H9 (cell line): ENCODE measurements at regions not wholly inside any gene's neighbourhood (a gene's known extent, or its start where the extent isn't known, plus 50 kb on each side); places are given as distances from the start of the nearest gene placed in this dataset.
A peak's percentile ranks its signal among the peaks of the same experiment; 100 is the strongest.

Source experiments
- DNase-seq: peaks from one replicate; pipeline ENCODE4 v3.0.0-alpha.2; 2017
- H2AFZ ChIP-seq: one replicate; pipeline ENCODE4 v1.6.1; 2013; ENCODE audit warnings: mild to moderate bottlenecking, low read length, control low read depth, moderate library complexity
- H2AK5ac ChIP-seq: 2 replicates; pipeline ENCODE4 v1.6.1; 2013; ENCODE audit warnings: low read length, control low read depth, mixed read lengths; ENCODE audit not compliant: insufficient read length
- H2BK120ac ChIP-seq: one replicate; pipeline ENCODE4 v1.6.1; 2013; ENCODE audit warnings: low read depth, mild to moderate bottlenecking, low read length, control low read depth, inconsistent platforms; ENCODE audit not compliant: poor library complexity, severe bottlenecking
- H2BK12ac ChIP-seq: 2 replicates; pipeline ENCODE4 v1.6.1; 2013; ENCODE audit warnings: low read length, control low read depth, mixed read lengths, low read depth; ENCODE audit not compliant: insufficient read length
- H2BK15ac ChIP-seq: 2 replicates; pipeline ENCODE4 v1.6.1; 2013; ENCODE audit warnings: low read depth, low read length, control low read depth
- H2BK20ac ChIP-seq: one replicate; pipeline ENCODE4 v1.6.1; 2013; ENCODE audit warnings: low read depth, mild to moderate bottlenecking, low read length, control low read depth, inconsistent platforms; ENCODE audit not compliant: poor library complexity, severe bottlenecking
- H2BK5ac ChIP-seq: 2 replicates; pipeline ENCODE4 v1.6.1; 2013; ENCODE audit warnings: low read length, control low read depth, mixed read lengths; ENCODE audit not compliant: insufficient read length
- H3K14ac ChIP-seq: 2 replicates; pipeline ENCODE4 v1.6.1; 2013; ENCODE audit warnings: low read length, control low read depth; ENCODE audit not compliant: insufficient read depth
- H3K18ac ChIP-seq: 2 replicates; pipeline ENCODE4 v1.6.1; 2013; ENCODE audit warnings: low read depth, mild to moderate bottlenecking, mixed read lengths, low read length, control low read depth; ENCODE audit not compliant: insufficient read length
- H3K23ac ChIP-seq: 2 replicates; pipeline ENCODE4 v1.6.1; 2013; ENCODE audit warnings: low read length, control low read depth, mixed read lengths, low read depth; ENCODE audit not compliant: insufficient read length
- H3K23me2 ChIP-seq: 2 replicates; pipeline ENCODE4 v1.6.1; 2013; ENCODE audit warnings: low read depth, mild to moderate bottlenecking, mixed read lengths, low read length, control low read depth; ENCODE audit not compliant: insufficient read length, poor library complexity, severe bottlenecking
- H3K27ac ChIP-seq: 2 replicates; pipeline ENCODE4 v1.5.1; 2013; ENCODE audit warnings: low read length, control low read depth, mixed read lengths, low read depth; ENCODE audit not compliant: insufficient read length
- H3K27me3 ChIP-seq: 2 replicates; pipeline ENCODE4 v1.6.1; 2013; ENCODE audit warnings: low read length, control low read depth, inconsistent platforms; ENCODE audit not compliant: insufficient read depth
- H3K4ac ChIP-seq: 2 replicates; pipeline ENCODE4 v1.6.1; 2013; ENCODE audit warnings: low read depth, mild to moderate bottlenecking, control low read depth, inconsistent platforms, low read length, moderate library complexity
- H3K4me1 ChIP-seq: 2 replicates; pipeline ENCODE4 v1.6.1; 2013; ENCODE audit warnings: low read length, control low read depth, inconsistent platforms; ENCODE audit not compliant: insufficient read depth
- H3K4me2 ChIP-seq: 2 replicates; pipeline ENCODE4 v1.6.1; 2013; ENCODE audit warnings: low read length, control low read depth, mixed read lengths; ENCODE audit not compliant: insufficient read length, insufficient read depth
- H3K56ac ChIP-seq: 2 replicates; pipeline ENCODE4 v1.6.1; 2013; ENCODE audit warnings: low read depth, mild to moderate bottlenecking, mixed read lengths, low read length, control low read depth; ENCODE audit not compliant: insufficient read length
- H3K79me1 ChIP-seq: 2 replicates; pipeline ENCODE4 v1.6.1; 2013; ENCODE audit warnings: low read depth, mild to moderate bottlenecking, moderate library complexity, low read length, control low read depth, inconsistent platforms; ENCODE audit not compliant: insufficient read depth, poor library complexity, severe bottlenecking
- H3K79me2 ChIP-seq: 2 replicates; pipeline ENCODE4 v1.6.1; 2013; ENCODE audit warnings: low read length, control low read depth, inconsistent platforms; ENCODE audit not compliant: insufficient read depth
- H3K9ac ChIP-seq: 2 replicates; pipeline ENCODE4 v1.6.1; 2013; ENCODE audit warnings: low read length, control low read depth, mixed read lengths; ENCODE audit not compliant: insufficient read length; ENCODE audit errors: extremely low read depth
- H3K9me3 ChIP-seq: one replicate; pipeline ENCODE4 v1.6.1; 2013; ENCODE audit warnings: low read depth, low read length, inconsistent platforms; ENCODE audit not compliant: control insufficient read depth
- H3T11ph ChIP-seq: one replicate; pipeline ENCODE4 v1.6.1; 2013; ENCODE audit warnings: mild to moderate bottlenecking, low read length, control low read depth, inconsistent platforms
- H4K20me1 ChIP-seq: one replicate; pipeline ENCODE4 v1.6.1; 2013; ENCODE audit not compliant: control insufficient read depth, insufficient read length, insufficient read depth
- H4K5ac ChIP-seq: 2 replicates; pipeline ENCODE4 v1.6.1; 2013; ENCODE audit warnings: low read depth, mild to moderate bottlenecking, mixed read lengths, low read length, control low read depth; ENCODE audit not compliant: insufficient read length
- H4K8ac ChIP-seq: replicated peaks from 2 replicates; pipeline ENCODE4 v1.6.1; 2013; ENCODE audit warnings: low read length, control low read depth, mixed read lengths, low read depth; ENCODE audit not compliant: insufficient read length
- H4K91ac ChIP-seq: 2 replicates; pipeline ENCODE4 v1.6.1; 2013; ENCODE audit warnings: low read depth, mild to moderate bottlenecking, moderate library complexity, mixed read lengths, low read length, control low read depth; ENCODE audit not compliant: insufficient read length
- H3K27ac Mint-ChIP-seq, 3 experiments: 2 replicates in 2 of 3; 3 replicates in 1 of 3; pipeline ENCODE4 v1.8.0; 2020 to 2021; ENCODE audit warnings: mixed read lengths in 3 of 3, mild to moderate bottlenecking in 1 of 3, moderate library complexity in 1 of 3
- H3K27me3 Mint-ChIP-seq: 2 replicates; pipeline ENCODE4 v1.8.0; 2021; ENCODE audit warnings: low read depth, mild to moderate bottlenecking, moderate library complexity, mixed read lengths
- H3K36me3 Mint-ChIP-seq, 3 experiments: 2 replicates in 2 of 3; 3 replicates in 1 of 3; pipeline ENCODE4 v1.8.0; 2020 to 2021; ENCODE audit warnings: low read depth in 3 of 3, mixed read lengths in 3 of 3; ENCODE audit not compliant: insufficient read depth in 1 of 3
- H3K4me1 Mint-ChIP-seq, 2 experiments: 2 replicates each; pipeline ENCODE4 v1.8.0; 2020; ENCODE audit warnings: mixed read lengths in 2 of 2
- H3K4me3 Mint-ChIP-seq, 2 experiments: 2 replicates in 1 of 2; 3 replicates in 1 of 2; pipeline ENCODE4 v1.8.0; 2020 to 2021; ENCODE audit warnings: mild to moderate bottlenecking in 2 of 2, mixed read lengths in 2 of 2, moderate library complexity in 1 of 2
- H3K9me3 Mint-ChIP-seq, 2 experiments: 2 replicates in 1 of 2; 3 replicates in 1 of 2; pipeline ENCODE4 v1.8.0; 2020; ENCODE audit warnings: mild to moderate bottlenecking in 2 of 2, mixed read lengths in 2 of 2, moderate library complexity in 1 of 2
- CTCF ChIP-seq: fragments of 200-600 bp; sonication (generic); conservative IDR thresholded peaks from 3 replicates; pipeline ENCODE4 v1.8.0; 2021; ENCODE audit warnings: antibody characterized with exemption, mild to moderate bottlenecking
- WGBS: extraction: QIAGEN DNeasy Blood & Tissue Kit; methylation state at CpG from one replicate; pipeline ENCODE4 v1.1.7; 2013; ENCODE audit warnings: missing lambda C conversion rate, low lambda C conversion rate, mixed read lengths; ENCODE audit not compliant: insufficient read length; ENCODE audit errors: extremely low coverage; 5-methylcytosine and 5-hydroxymethylcytosine counted together

- no CpG with 5 or more reads among the region's 2 CpGs for WGBS
- H3K4me1 Mint-ChIP-seq, result peaks cover 28 to 31% of the 10 kb centered on the region in 2 experiments
- H3K4ac ChIP-seq, result no peak overlapping the region
These were observed 87.1 kb upstream of the HDAC9 start for GRCh38 chr7:18408461-18408860.

More at GRCh38 chr7:18408461-18408860, 87.1 kb upstream of the HDAC9 start:
- Histone ChIP-seq H3K23me2 (no peaks in the 10 kb centered on the region), H2BK15ac (no peak overlapping the region), H4K91ac (no peak overlapping the region), H2AK5ac (no peak overlapping the region), H3K27ac (no peak overlapping the region), H3K4me2 (no peak overlapping the region), H3K56ac (no peak overlapping the region), H2BK20ac (no peak overlapping the region), H2AFZ (no peak overlapping the region), H3T11ph (no peak overlapping the region), H3K9ac (no peak overlapping the region), H3K27me3 (no peaks in the 10 kb centered on the region), H3K14ac (no peak overlapping the region), H3K9me3 (no peaks in the 10 kb centered on the region), H2BK12ac (no peak overlapping the region), H3K79me2 (no peaks in the 10 kb centered on the region), H3K79me1 (no peaks in the 10 kb centered on the region), H4K8ac (no peak overlapping the region), H4K5ac (no peak overlapping the region), H2BK120ac (no peak overlapping the region), H3K18ac (no peak overlapping the region), H2BK5ac (no peak overlapping the region), H3K4me1 (peaks cover 2% of the 10 kb centered on the region; the same call in 1 of the 2 replicates), H3K23ac (no peak overlapping the region), H4K20me1 (no peaks in the 10 kb centered on the region)
- peak overlapping the region in 2 of 3 experiments; percentile 71 to 92; a peak in 4 of 7 replicates for H3K27ac Mint-ChIP-seq
- no peak for DNase-seq
- no peak for TF ChIP-seq CTCF
- no peaks in the 10 kb centered on the region for H3K27me3 Mint-ChIP-seq
- no peak overlapping the region for H3K4me3 Mint-ChIP-seq
- H3K36me3 Mint-ChIP-seq, result no peaks in the 10 kb centered on the region
- no peaks in the 10 kb centered on the region for H3K9me3 Mint-ChIP-seq
